NOMO-1 treated with DMSO at 0.1 percent for 48 hours (cell line): ENCODE measurements at regions not wholly inside any gene's neighbourhood (a gene's known extent, or its start where the extent isn't known, plus 50 kb on each side); places are given as distances from the start of the nearest gene placed in this dataset.
"Not testable (repeated sequence)": the region's sequence is repeated elsewhere in the genome, so short reads cannot be mapped to it uniquely, and the experiment has no call there.

Experiments
- DNase-seq: peaks from one replicate; lab custom pipeline; 2025; ENCODE audit not compliant: unreplicated experiment; lab: John Stamatoyannopoulos, UW

DNA sequence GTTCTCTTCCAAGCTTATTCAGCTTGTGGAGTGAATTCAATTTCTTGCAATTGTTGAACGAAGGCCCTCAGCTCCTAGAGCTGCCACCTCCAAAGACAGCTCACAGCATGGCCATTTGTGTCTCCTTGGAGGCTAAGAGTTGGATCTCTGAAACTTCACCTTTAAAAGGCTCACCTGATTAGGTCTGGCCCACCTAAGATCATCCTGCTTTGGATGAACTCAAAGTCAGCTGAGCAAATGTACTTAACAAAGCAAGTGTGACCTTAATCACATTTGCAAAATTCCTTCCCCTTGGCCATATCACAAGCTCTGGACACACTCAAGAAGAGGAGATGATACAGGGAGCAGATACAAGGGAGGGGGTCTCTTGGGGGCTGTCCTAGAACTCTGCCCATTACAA, 67.8 kb upstream of the EEF2KMT start:
- DNase-seq: not testable (repeated sequence)

DNA sequence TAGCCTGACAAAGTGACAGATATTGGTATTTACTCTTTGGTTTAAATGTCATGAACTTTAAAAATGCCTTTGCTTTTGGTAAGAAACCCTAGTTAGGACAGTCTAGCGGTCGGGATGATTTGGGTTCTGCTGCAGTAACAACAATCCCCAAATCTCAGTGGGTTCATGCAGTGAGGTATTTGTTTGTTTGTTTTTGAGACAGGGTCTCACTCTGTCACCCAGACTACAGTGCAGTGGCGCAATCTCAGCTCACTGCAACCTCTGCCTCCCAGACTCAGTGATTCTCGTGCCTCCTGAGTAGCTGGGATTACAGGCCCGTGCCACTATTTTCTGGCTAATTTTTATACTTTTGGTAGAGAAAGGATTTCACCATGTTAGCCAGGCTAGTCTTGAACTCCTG, 65.2 kb upstream of the EEF2KMT start:
- not testable (repeated sequence) for DNase-seq

DNA sequence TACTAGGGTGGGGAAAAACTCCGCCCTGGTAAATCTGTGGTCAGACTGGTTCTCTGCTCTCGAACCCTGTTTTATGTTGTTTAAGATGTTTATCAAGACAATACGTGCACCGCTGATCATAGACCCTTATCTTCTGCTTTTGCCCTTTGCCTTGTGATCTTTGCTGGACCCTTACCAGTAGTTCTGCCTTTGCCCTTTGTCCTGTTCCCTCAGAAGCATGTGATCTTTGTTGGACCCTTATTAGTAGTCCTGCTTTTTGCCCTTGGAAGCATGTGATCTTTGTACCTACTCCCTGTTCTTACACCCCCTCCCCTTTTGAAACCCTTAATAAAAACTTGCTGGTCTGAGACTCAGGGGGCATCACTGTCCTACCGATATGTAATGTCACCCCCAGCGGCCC, 64.3 kb upstream of the EEF2KMT start:
- DNase-seq: not testable (repeated sequence)

DNA sequence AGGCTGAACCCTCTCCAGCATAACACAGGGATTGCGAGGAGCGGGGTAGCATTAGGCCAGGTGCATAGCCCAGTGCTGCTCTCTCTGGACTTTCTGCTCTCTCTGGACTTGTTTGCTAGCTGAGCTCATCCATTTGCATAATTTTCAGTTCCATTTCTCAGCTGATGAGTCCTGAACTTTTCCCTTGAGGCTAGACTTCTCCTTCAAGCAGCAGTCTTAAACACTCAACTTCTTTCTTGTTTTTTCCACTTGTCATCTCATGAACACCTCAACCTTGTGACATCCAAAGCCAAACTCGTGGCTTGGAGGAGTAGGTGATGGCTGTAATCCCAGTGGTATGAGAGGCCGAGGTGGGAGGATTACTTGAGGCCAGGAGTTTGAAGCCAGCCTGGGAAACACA, 62.4 kb upstream of the EEF2KMT start:
- DNase-seq: not testable (repeated sequence)

DNA sequence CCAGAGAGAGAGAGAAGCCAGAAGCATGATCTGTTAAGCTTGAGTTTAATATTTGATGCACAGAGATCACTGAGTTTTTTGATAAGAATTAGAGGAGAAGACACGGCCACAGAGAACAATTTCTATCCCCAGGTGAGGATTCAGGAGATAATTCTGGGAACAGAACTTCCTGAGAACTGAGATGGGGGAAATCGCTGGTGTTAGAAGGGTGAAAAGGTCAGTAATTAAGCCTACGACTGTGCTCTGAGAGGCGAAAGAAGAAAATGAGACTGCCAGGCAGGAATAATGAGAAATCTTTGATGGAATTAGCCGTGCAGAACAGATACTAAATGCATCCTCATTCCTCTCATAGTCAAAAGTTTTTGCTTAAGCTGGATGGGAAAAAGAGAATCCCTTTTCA, 61.9 kb upstream of the EEF2KMT start:
- not testable (repeated sequence) for DNase-seq

DNA sequence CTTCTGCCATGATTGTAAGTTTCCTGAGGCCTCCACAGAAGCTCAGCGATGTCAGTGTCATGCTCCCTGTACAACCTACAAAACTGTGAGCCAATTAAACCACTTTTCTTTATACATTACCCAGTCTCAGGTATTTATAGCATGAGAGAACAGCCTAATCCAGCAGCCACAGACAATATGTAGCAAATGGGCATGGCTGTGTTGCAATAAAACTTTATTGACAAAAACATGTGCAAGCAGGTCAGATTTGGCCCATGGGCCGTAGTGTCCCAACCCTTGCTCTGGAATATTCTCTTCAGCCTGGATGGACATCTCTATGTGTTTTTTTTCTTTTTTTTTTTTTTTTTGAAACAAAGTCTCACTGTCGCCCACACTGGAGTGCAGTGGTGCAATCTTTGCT, 60.9 kb upstream of the EEF2KMT start:
- DNase-seq: no peak

DNA sequence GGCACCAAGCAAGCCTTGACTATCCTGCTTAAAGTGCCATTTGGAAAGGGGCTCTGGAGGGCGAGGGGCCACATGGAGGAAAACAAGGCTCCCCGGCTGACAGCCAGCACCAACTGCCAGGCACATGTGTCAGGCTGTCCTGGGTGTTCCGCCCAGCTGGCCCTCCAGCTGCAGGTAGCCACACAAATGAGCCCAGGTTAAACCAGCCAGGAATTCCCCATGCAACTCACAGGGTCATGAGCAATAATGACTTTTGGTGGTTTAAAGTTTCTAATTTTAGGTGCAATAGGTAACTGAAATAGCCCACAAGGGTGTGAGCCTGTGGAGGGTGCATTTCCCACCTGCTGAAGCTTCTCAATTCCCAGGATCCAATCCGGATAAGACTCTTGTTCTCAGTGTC, 58.9 kb upstream of the EEF2KMT start:
- DNase-seq: not testable (repeated sequence)

DNA sequence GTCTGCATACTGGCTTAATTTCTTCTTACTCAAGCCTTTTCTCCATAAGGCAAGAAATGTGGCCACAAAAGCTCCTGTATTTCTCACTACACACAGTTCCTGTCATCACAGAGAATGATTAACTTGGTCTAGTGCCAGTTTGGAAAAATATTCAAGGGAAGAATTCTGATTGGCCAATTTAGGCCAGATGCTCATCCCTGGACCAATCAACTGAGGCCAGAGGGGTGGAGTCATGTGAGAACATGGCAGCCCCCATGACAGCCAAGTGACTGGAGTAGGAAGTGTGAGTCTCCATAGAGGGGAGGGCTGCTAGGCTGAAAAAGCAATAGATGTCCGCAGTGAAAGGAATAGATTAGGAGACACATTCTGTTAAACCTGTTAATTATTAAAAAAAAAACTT, 56.4 kb upstream of the EEF2KMT start:
- not testable (repeated sequence) for DNase-seq

DNA sequence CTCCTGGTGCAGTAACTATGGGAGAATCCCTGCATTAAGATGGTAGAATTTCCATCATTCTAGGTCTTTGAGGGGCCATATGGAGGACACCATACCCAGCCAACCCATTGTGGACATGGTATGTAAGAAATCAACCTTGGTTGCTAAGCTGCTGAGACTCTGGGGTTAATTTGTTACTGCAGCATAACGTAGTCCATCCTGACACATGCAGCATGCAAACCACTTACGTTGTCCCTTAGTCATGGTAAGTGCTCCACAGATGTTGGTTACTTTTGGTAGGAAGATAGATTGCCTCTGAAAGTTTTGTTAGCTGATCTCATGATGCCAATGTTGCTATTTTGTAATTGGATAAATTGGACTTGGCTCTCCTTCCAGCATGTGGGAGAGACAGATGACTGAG, 53.8 kb upstream of the EEF2KMT start:
- DNase-seq: not testable (repeated sequence)
